ENCODE measurements at regions not wholly inside any gene's neighbourhood (a gene's known extent, or its start where the extent isn't known, plus 50 kb on each side); places are given as distances from the start of the nearest gene placed in this dataset.

- no peaks in the 10 kb centered on the region for H3K36me3 ChIP-seq
- no peak for ATAC-seq (ENCODE audit: insufficient number of reproducible peaks, low FRiP score, low read depth)
- H3K4me1 ChIP-seq (ENCODE audit: control insufficient read depth in 1 of 2, low read depth in 2 of 2), result peaks cover 13 to 31% of the 10 kb centered on the region in 2 donors
- no peaks in the 10 kb centered on the region for H3K9me3 ChIP-seq
- no peak for DNase-seq (ENCODE audit: low spot score)
- no peak overlapping the region for H3K27ac ChIP-seq
- no peak overlapping the region for H3K4me3 ChIP-seq
- H3K27me3 ChIP-seq (replicated peaks; ENCODE audit: insufficient read depth), result no peaks in the 10 kb centered on the region
- no peak for TF ChIP-seq CTCF (IDR thresholded peaks at IDR 0.05)
Measured at GRCh38 chr15:87752250-87752951, 504.1 kb downstream of the NTRK3 start.

GRCh38 chr15:87748483-87748882 is 508.1 kb downstream of the NTRK3 start:
- Histone ChIP-seq H3K27me3 (replicated peaks; ENCODE audit: insufficient read depth) (no peaks in the 10 kb centered on the region), H3K9me3 (no peaks in the 10 kb centered on the region), H3K36me3 (no peaks in the 10 kb centered on the region), H3K27ac (no peak overlapping the region), H3K4me3 (no peak overlapping the region), H3K4me1 (ENCODE audit: control insufficient read depth in 1 of 2, low read depth in 2 of 2) (peaks cover 13 to 31% of the 10 kb centered on the region in 2 donors)
- TF ChIP-seq CTCF (IDR thresholded peaks at IDR 0.05), result no peak
- ATAC-seq (ENCODE audit: insufficient number of reproducible peaks, low FRiP score, low read depth) (no peak), DNase-seq (ENCODE audit: low spot score) (no peak)

GRCh38 chr15:87747087-87747486 is 509.5 kb downstream of the NTRK3 start:
- Histone ChIP-seq H3K36me3 (no peaks in the 10 kb centered on the region), H3K4me3 (no peak overlapping the region), H3K27me3 (replicated peaks; ENCODE audit: insufficient read depth) (no peaks in the 10 kb centered on the region), H3K4me1 (ENCODE audit: control insufficient read depth in 1 of 2, low read depth in 2 of 2) (peaks cover 3 to 17% of the 10 kb centered on the region in 2 donors), H3K9me3 (no peaks in the 10 kb centered on the region), H3K27ac (no peak overlapping the region)
- no peak for TF ChIP-seq CTCF (IDR thresholded peaks at IDR 0.05)
- ATAC-seq (ENCODE audit: insufficient number of reproducible peaks, low FRiP score, low read depth) (no peak), DNase-seq (ENCODE audit: low spot score) (no peak)

- H3K4me3 ChIP-seq, result no peak overlapping the region
- H3K36me3 ChIP-seq, result no peaks in the 10 kb centered on the region
- DNase-seq (ENCODE audit: low spot score) (no peak), ATAC-seq (ENCODE audit: insufficient number of reproducible peaks, low FRiP score, low read depth) (no peak)
- H3K27ac ChIP-seq, result no peak overlapping the region
- no peak for TF ChIP-seq CTCF (IDR thresholded peaks at IDR 0.05)
- peaks cover 0 to 9% of the 10 kb centered on the region in 2 donors for H3K4me1 ChIP-seq (ENCODE audit: control insufficient read depth in 1 of 2, low read depth in 2 of 2)
- H3K9me3 ChIP-seq, result no peaks in the 10 kb centered on the region
- no peaks in the 10 kb centered on the region for H3K27me3 ChIP-seq (replicated peaks; ENCODE audit: insufficient read depth)
Measured at GRCh38 chr15:87746333-87746732, 510.2 kb downstream of the NTRK3 start.

- Histone ChIP-seq H3K27me3 (replicated peaks; ENCODE audit: insufficient read depth) (no peaks in the 10 kb centered on the region), H3K4me3 (no peak overlapping the region), H3K4me1 (ENCODE audit: control insufficient read depth in 1 of 2, low read depth in 2 of 2) (peaks cover 0 to 8% of the 10 kb centered on the region in 2 donors), H3K27ac (no peak overlapping the region), H3K36me3 (no peaks in the 10 kb centered on the region), H3K9me3 (no peaks in the 10 kb centered on the region)
- DNase-seq (ENCODE audit: low spot score), result no peak
- no peak for ATAC-seq (ENCODE audit: insufficient number of reproducible peaks, low FRiP score, low read depth)
- TF ChIP-seq CTCF (IDR thresholded peaks at IDR 0.05), result no peak
Measured at GRCh38 chr15:87744815-87745214, 511.7 kb downstream of the NTRK3 start.
